GM21447 (cell line): ENCODE measurements at regions not wholly inside any gene's neighbourhood (a gene's known extent, or its start where the extent isn't known, plus 50 kb on each side); places are given as distances from the start of the nearest gene placed in this dataset.
"Not testable (repeated sequence)": the region's sequence is repeated elsewhere in the genome, so short reads cannot be mapped to it uniquely, and the experiment has no call there.

ENCODE experiments used
- ATAC-seq: cut with Tn5 transposase; IDR thresholded peaks from one replicate; pipeline ENCODE4 v1.9.1; 2021; ENCODE audit not compliant: unreplicated experiment

GRCh38 chr9:107805201-107805600 is 315.6 kb upstream of the KLF4 start:
- no peak for ATAC-seq

- no peak for ATAC-seq
Observed at GRCh38 chr9:107794259-107794658, 304.7 kb upstream of the KLF4 start.

- ATAC-seq, result no peak
Observed at GRCh38 chr9:107793541-107793940, 304.0 kb upstream of the KLF4 start.

- ATAC-seq, result no peak
Observed at GRCh38 chr9:107792596-107792995, 303.0 kb upstream of the KLF4 start.

- ATAC-seq, result no peak
Observed at GRCh38 chr9:107792006-107792405, 302.4 kb upstream of the KLF4 start.

- no peak for ATAC-seq
Observed at GRCh38 chr9:107789001-107789700, 299.6 kb upstream of the KLF4 start.

- no peak for ATAC-seq
Observed at GRCh38 chr9:107786561-107786960, 297.0 kb upstream of the KLF4 start.

GRCh38 chr9:107784235-107784958 is 294.8 kb upstream of the KLF4 start:
- ATAC-seq, result no peak

GRCh38 chr9:107782789-107783188 is 293.2 kb upstream of the KLF4 start:
- ATAC-seq, result no peak

GRCh38 chr9:107782381-107782780 is 292.8 kb upstream of the KLF4 start:
- no peak for ATAC-seq

- ATAC-seq, result no peak
Observed at GRCh38 chr9:107780960-107781359, 291.4 kb upstream of the KLF4 start.

- no peak for ATAC-seq
Observed at GRCh38 chr9:107779731-107780130, 290.2 kb upstream of the KLF4 start.

- ATAC-seq, result no peak
Observed at GRCh38 chr9:107778661-107779060, 289.1 kb upstream of the KLF4 start.

GRCh38 chr9:107774099-107774498 is 284.5 kb upstream of the KLF4 start:
- ATAC-seq, result not testable (repeated sequence)

- no peak for ATAC-seq
Observed at GRCh38 chr9:107772988-107773387, 283.4 kb upstream of the KLF4 start.

GRCh38 chr9:107770716-107771115 is 281.1 kb upstream of the KLF4 start:
- no peak for ATAC-seq

GRCh38 chr9:107768224-107768623 is 278.7 kb upstream of the KLF4 start:
- ATAC-seq, result no peak

GRCh38 chr9:107767711-107768110 is 278.1 kb upstream of the KLF4 start:
- no peak for ATAC-seq

- not testable (repeated sequence) for ATAC-seq
Observed at GRCh38 chr9:107763469-107763868, 273.9 kb upstream of the KLF4 start.

GRCh38 chr9:107761307-107761706 is 271.7 kb upstream of the KLF4 start:
- ATAC-seq, result no peak

- ATAC-seq, result no peak
Observed at GRCh38 chr9:107760469-107761242, 271.1 kb upstream of the KLF4 start.

- no peak for ATAC-seq
Observed at GRCh38 chr9:107759823-107760166, 270.2 kb upstream of the KLF4 start.
